H9 (cell line): ENCODE measurements at regions not wholly inside any gene's neighbourhood (a gene's known extent, or its start where the extent isn't known, plus 50 kb on each side); places are given as distances from the start of the nearest gene placed in this dataset.

ENCODE experiments used
- DNase-seq: peaks from one replicate; pipeline ENCODE4 v3.0.0-alpha.2; 2017
- H2AFZ ChIP-seq: one replicate; pipeline ENCODE4 v1.6.1; 2013; ENCODE audit warnings: mild to moderate bottlenecking, low read length, control low read depth, moderate library complexity
- H2AK5ac ChIP-seq: 2 replicates; pipeline ENCODE4 v1.6.1; 2013; ENCODE audit warnings: low read length, control low read depth, mixed read lengths; ENCODE audit not compliant: insufficient read length
- H2BK120ac ChIP-seq: one replicate; pipeline ENCODE4 v1.6.1; 2013; ENCODE audit warnings: low read depth, mild to moderate bottlenecking, low read length, control low read depth, inconsistent platforms; ENCODE audit not compliant: poor library complexity, severe bottlenecking
- H2BK12ac ChIP-seq: 2 replicates; pipeline ENCODE4 v1.6.1; 2013; ENCODE audit warnings: low read length, control low read depth, mixed read lengths, low read depth; ENCODE audit not compliant: insufficient read length
- H2BK15ac ChIP-seq: 2 replicates; pipeline ENCODE4 v1.6.1; 2013; ENCODE audit warnings: low read depth, low read length, control low read depth
- H2BK20ac ChIP-seq: one replicate; pipeline ENCODE4 v1.6.1; 2013; ENCODE audit warnings: low read depth, mild to moderate bottlenecking, low read length, control low read depth, inconsistent platforms; ENCODE audit not compliant: poor library complexity, severe bottlenecking
- H2BK5ac ChIP-seq: 2 replicates; pipeline ENCODE4 v1.6.1; 2013; ENCODE audit warnings: low read length, control low read depth, mixed read lengths; ENCODE audit not compliant: insufficient read length
- H3K14ac ChIP-seq: 2 replicates; pipeline ENCODE4 v1.6.1; 2013; ENCODE audit warnings: low read length, control low read depth; ENCODE audit not compliant: insufficient read depth
- H3K18ac ChIP-seq: 2 replicates; pipeline ENCODE4 v1.6.1; 2013; ENCODE audit warnings: low read depth, mild to moderate bottlenecking, mixed read lengths, low read length, control low read depth; ENCODE audit not compliant: insufficient read length
- H3K23ac ChIP-seq: 2 replicates; pipeline ENCODE4 v1.6.1; 2013; ENCODE audit warnings: low read length, control low read depth, mixed read lengths, low read depth; ENCODE audit not compliant: insufficient read length
- H3K23me2 ChIP-seq: 2 replicates; pipeline ENCODE4 v1.6.1; 2013; ENCODE audit warnings: low read depth, mild to moderate bottlenecking, mixed read lengths, low read length, control low read depth; ENCODE audit not compliant: insufficient read length, poor library complexity, severe bottlenecking
- H3K27ac ChIP-seq: 2 replicates; pipeline ENCODE4 v1.5.1; 2013; ENCODE audit warnings: low read length, control low read depth, mixed read lengths, low read depth; ENCODE audit not compliant: insufficient read length
- H3K27me3 ChIP-seq: 2 replicates; pipeline ENCODE4 v1.6.1; 2013; ENCODE audit warnings: low read length, control low read depth, inconsistent platforms; ENCODE audit not compliant: insufficient read depth
- H3K4ac ChIP-seq: 2 replicates; pipeline ENCODE4 v1.6.1; 2013; ENCODE audit warnings: low read depth, mild to moderate bottlenecking, control low read depth, inconsistent platforms, low read length, moderate library complexity
- H3K4me1 ChIP-seq: 2 replicates; pipeline ENCODE4 v1.6.1; 2013; ENCODE audit warnings: low read length, control low read depth, inconsistent platforms; ENCODE audit not compliant: insufficient read depth
- H3K4me2 ChIP-seq: 2 replicates; pipeline ENCODE4 v1.6.1; 2013; ENCODE audit warnings: low read length, control low read depth, mixed read lengths; ENCODE audit not compliant: insufficient read length, insufficient read depth
- H3K56ac ChIP-seq: 2 replicates; pipeline ENCODE4 v1.6.1; 2013; ENCODE audit warnings: low read depth, mild to moderate bottlenecking, mixed read lengths, low read length, control low read depth; ENCODE audit not compliant: insufficient read length
- H3K79me1 ChIP-seq: 2 replicates; pipeline ENCODE4 v1.6.1; 2013; ENCODE audit warnings: low read depth, mild to moderate bottlenecking, moderate library complexity, low read length, control low read depth, inconsistent platforms; ENCODE audit not compliant: insufficient read depth, poor library complexity, severe bottlenecking
- H3K79me2 ChIP-seq: 2 replicates; pipeline ENCODE4 v1.6.1; 2013; ENCODE audit warnings: low read length, control low read depth, inconsistent platforms; ENCODE audit not compliant: insufficient read depth
- H3K9ac ChIP-seq: 2 replicates; pipeline ENCODE4 v1.6.1; 2013; ENCODE audit warnings: low read length, control low read depth, mixed read lengths; ENCODE audit not compliant: insufficient read length; ENCODE audit errors: extremely low read depth
- H3K9me3 ChIP-seq: one replicate; pipeline ENCODE4 v1.6.1; 2013; ENCODE audit warnings: low read depth, low read length, inconsistent platforms; ENCODE audit not compliant: control insufficient read depth
- H3T11ph ChIP-seq: one replicate; pipeline ENCODE4 v1.6.1; 2013; ENCODE audit warnings: mild to moderate bottlenecking, low read length, control low read depth, inconsistent platforms
- H4K20me1 ChIP-seq: one replicate; pipeline ENCODE4 v1.6.1; 2013; ENCODE audit not compliant: control insufficient read depth, insufficient read length, insufficient read depth
- H4K5ac ChIP-seq: 2 replicates; pipeline ENCODE4 v1.6.1; 2013; ENCODE audit warnings: low read depth, mild to moderate bottlenecking, mixed read lengths, low read length, control low read depth; ENCODE audit not compliant: insufficient read length
- H4K8ac ChIP-seq: replicated peaks from 2 replicates; pipeline ENCODE4 v1.6.1; 2013; ENCODE audit warnings: low read length, control low read depth, mixed read lengths, low read depth; ENCODE audit not compliant: insufficient read length
- H4K91ac ChIP-seq: 2 replicates; pipeline ENCODE4 v1.6.1; 2013; ENCODE audit warnings: low read depth, mild to moderate bottlenecking, moderate library complexity, mixed read lengths, low read length, control low read depth; ENCODE audit not compliant: insufficient read length
- H3K27ac Mint-ChIP-seq, 3 experiments: 2 replicates in 2 of 3; 3 replicates in 1 of 3; pipeline ENCODE4 v1.8.0; 2020 to 2021; ENCODE audit warnings: mixed read lengths in 3 of 3, mild to moderate bottlenecking in 1 of 3, moderate library complexity in 1 of 3
- H3K27me3 Mint-ChIP-seq: 2 replicates; pipeline ENCODE4 v1.8.0; 2021; ENCODE audit warnings: low read depth, mild to moderate bottlenecking, moderate library complexity, mixed read lengths
- H3K36me3 Mint-ChIP-seq, 3 experiments: 2 replicates in 2 of 3; 3 replicates in 1 of 3; pipeline ENCODE4 v1.8.0; 2020 to 2021; ENCODE audit warnings: low read depth in 3 of 3, mixed read lengths in 3 of 3; ENCODE audit not compliant: insufficient read depth in 1 of 3
- H3K4me1 Mint-ChIP-seq, 2 experiments: 2 replicates each; pipeline ENCODE4 v1.8.0; 2020; ENCODE audit warnings: mixed read lengths in 2 of 2
- H3K4me3 Mint-ChIP-seq, 2 experiments: 2 replicates in 1 of 2; 3 replicates in 1 of 2; pipeline ENCODE4 v1.8.0; 2020 to 2021; ENCODE audit warnings: mild to moderate bottlenecking in 2 of 2, mixed read lengths in 2 of 2, moderate library complexity in 1 of 2
- H3K9me3 Mint-ChIP-seq, 2 experiments: 2 replicates in 1 of 2; 3 replicates in 1 of 2; pipeline ENCODE4 v1.8.0; 2020; ENCODE audit warnings: mild to moderate bottlenecking in 2 of 2, mixed read lengths in 2 of 2, moderate library complexity in 1 of 2
- TF ChIP-seq, protein P1 (sequence below): fragments of 200-600 bp; sonication (generic); conservative IDR thresholded peaks from 3 replicates; pipeline ENCODE4 v1.8.0; 2021; ENCODE audit warnings: antibody characterized with exemption, mild to moderate bottlenecking

GRCh38 chr2:122670897-122671296, 915.4 kb downstream of the TSN start:
- Histone ChIP-seq H3K9me3 (no peaks in the 10 kb centered on the region), H3K27ac (no peak overlapping the region), H3K4ac (no peak overlapping the region), H2BK5ac (no peak overlapping the region), H3K27me3 (no peaks in the 10 kb centered on the region), H3K23me2 (no peaks in the 10 kb centered on the region), H4K8ac (no peak overlapping the region), H3K18ac (no peak overlapping the region), H2AK5ac (no peak overlapping the region), H4K5ac (no peak overlapping the region), H3K23ac (no peak overlapping the region), H3K4me1 (no peaks in the 10 kb centered on the region), H2BK12ac (no peak overlapping the region), H3K56ac (no peak overlapping the region), H3K79me2 (no peaks in the 10 kb centered on the region), H4K91ac (no peak overlapping the region), H2BK20ac (no peak overlapping the region), H2BK15ac (no peak overlapping the region), H3K4me2 (no peak overlapping the region), H3K79me1 (no peaks in the 10 kb centered on the region), H2AFZ (no peak overlapping the region), H3K9ac (no peak overlapping the region), H3K14ac (no peak overlapping the region), H3T11ph (no peak overlapping the region), H4K20me1 (no peaks in the 10 kb centered on the region), H2BK120ac (no peak overlapping the region)
- no peaks in the 10 kb centered on the region for H3K36me3 Mint-ChIP-seq
- 0 out of 7 replicates have a peak overlapping the region, but pooled peaks of 1 of the 3 experiments have one; percentile 11 for H3K27ac Mint-ChIP-seq
- H3K27me3 Mint-ChIP-seq: no peaks in the 10 kb centered on the region
- H3K4me3 Mint-ChIP-seq: no peak overlapping the region
- TF ChIP-seq, protein P1, sequence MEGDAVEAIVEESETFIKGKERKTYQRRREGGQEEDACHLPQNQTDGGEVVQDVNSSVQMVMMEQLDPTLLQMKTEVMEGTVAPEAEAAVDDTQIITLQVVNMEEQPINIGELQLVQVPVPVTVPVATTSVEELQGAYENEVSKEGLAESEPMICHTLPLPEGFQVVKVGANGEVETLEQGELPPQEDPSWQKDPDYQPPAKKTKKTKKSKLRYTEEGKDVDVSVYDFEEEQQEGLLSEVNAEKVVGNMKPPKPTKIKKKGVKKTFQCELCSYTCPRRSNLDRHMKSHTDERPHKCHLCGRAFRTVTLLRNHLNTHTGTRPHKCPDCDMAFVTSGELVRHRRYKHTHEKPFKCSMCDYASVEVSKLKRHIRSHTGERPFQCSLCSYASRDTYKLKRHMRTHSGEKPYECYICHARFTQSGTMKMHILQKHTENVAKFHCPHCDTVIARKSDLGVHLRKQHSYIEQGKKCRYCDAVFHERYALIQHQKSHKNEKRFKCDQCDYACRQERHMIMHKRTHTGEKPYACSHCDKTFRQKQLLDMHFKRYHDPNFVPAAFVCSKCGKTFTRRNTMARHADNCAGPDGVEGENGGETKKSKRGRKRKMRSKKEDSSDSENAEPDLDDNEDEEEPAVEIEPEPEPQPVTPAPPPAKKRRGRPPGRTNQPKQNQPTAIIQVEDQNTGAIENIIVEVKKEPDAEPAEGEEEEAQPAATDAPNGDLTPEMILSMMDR: no peak
- peaks cover 10 to 13% of the 10 kb centered on the region in 2 experiments for H3K4me1 Mint-ChIP-seq
- no peaks in the 10 kb centered on the region for H3K9me3 Mint-ChIP-seq
- no peak for DNase-seq
